HEK293 (cell line): ENCODE measurements at regions not wholly inside any gene's neighbourhood (a gene's known extent, or its start where the extent isn't known, plus 50 kb on each side); places are given as distances from the start of the nearest gene placed in this dataset.

ENCODE experiments used
- CTCF ChIA-PET: fragments of 350-600 bp; formaldehyde crosslinking; extraction: SDS; loops from one replicate; lab custom pipeline; 2021; ENCODE audit warnings: antibody characterized with exemption; lab: Yijun Ruan, JAX
- POLR2A ChIA-PET: fragments of 300-600 bp; formaldehyde crosslinking; extraction: SDS; loops from one replicate; lab custom pipeline; 2020; ENCODE audit warnings: antibody characterized with exemption, inconsistent platforms; lab: Yijun Ruan, JAX
- H3K27ac ChIP-seq: fragments of 200-500 bp; sonication (Bioruptor generic); 2 replicates; pipeline ENCODE4 v1.5.1; 2014; ENCODE audit warnings: low read depth, low read length, control low read depth, inconsistent platforms; ENCODE audit errors: extremely low read depth
- H3K36me3 ChIP-seq, 2 experiments: fragments of 200-500 bp in 1 of 2; sonication (Bioruptor generic) in 1 of 2; 1 replicate in 1 of 2; 2 replicates in 1 of 2; pipeline ENCODE4 v1.5.1; 2014 to 2017; ENCODE audit warnings: inconsistent platforms in 2 of 2, low read length in 2 of 2; ENCODE audit not compliant: control insufficient read depth in 2 of 2, insufficient read depth in 1 of 2
- H3K4me1 ChIP-seq: fragments of 200-500 bp; sonication (Bioruptor generic); 2 replicates; pipeline ENCODE4 v1.5.1; 2014; ENCODE audit warnings: mild to moderate bottlenecking, low read length, inconsistent platforms; ENCODE audit not compliant: control insufficient read depth, insufficient read depth
- H3K4me3 ChIP-seq: 2 replicates; pipeline ENCODE4 v1.5.1; 2011; ENCODE audit warnings: low read depth, mild to moderate bottlenecking, control low read depth, low read length, moderate library complexity
- H3K9me3 ChIP-seq: fragments of 200-500 bp; sonication (Bioruptor generic); 2 replicates; pipeline ENCODE4 v1.5.1; 2014; ENCODE audit warnings: low read depth, low read length, inconsistent platforms; ENCODE audit not compliant: control insufficient read depth, insufficient read depth
- ELK4 ChIP-seq: IDR thresholded peaks from 2 replicates; pipeline ENCODE4 v1.6.1; 2011; ENCODE audit warnings: mild to moderate bottlenecking, low read depth, low read length, borderline replicate concordance
- HOXA7 ChIP-seq: sonication (generic); formaldehyde crosslinking; IDR thresholded peaks from 2 replicates; pipeline ENCODE4 v1.8.1; 2022; ENCODE audit warnings: missing genetic modification reagents, borderline replicate concordance
- KLF1 ChIP-seq: fragments of 450-650 bp; formaldehyde crosslinking; IDR thresholded peaks from 2 replicates; pipeline ENCODE4 v1.5.1; 2016; ENCODE audit warnings: missing biosample characterization, missing genetic modification characterization
- PRDM2 ChIP-seq: fragments of 450-650 bp; formaldehyde crosslinking; IDR thresholded peaks from 2 replicates; pipeline ENCODE4 v1.5.1; 2016; ENCODE audit warnings: missing biosample characterization, missing genetic modification characterization, borderline replicate concordance
- REST ChIP-seq: fragments of 450-650 bp; formaldehyde crosslinking; IDR thresholded peaks from 2 replicates; pipeline ENCODE4 v1.5.1; 2016; ENCODE audit warnings: missing biosample characterization, missing genetic modification characterization
- SALL2 ChIP-seq: fragments of 450-650 bp; formaldehyde crosslinking; IDR thresholded peaks from 2 replicates; pipeline ENCODE4 v1.5.0; 2017; ENCODE audit warnings: missing biosample characterization, mild to moderate bottlenecking, missing genetic modification characterization, borderline replicate concordance
- YY1 ChIP-seq: fragments of 450-650 bp; formaldehyde crosslinking; IDR thresholded peaks from 2 replicates; pipeline ENCODE4 v1.5.1; 2018; ENCODE audit warnings: missing biosample characterization, missing genetic modification characterization
- ZFP69B ChIP-seq: fragments of 450-650 bp; formaldehyde crosslinking; IDR thresholded peaks from 2 replicates; pipeline ENCODE4 v1.5.1; 2016; ENCODE audit warnings: missing biosample characterization, missing genetic modification characterization
- ZNF202 ChIP-seq: fragments of 450-650 bp; formaldehyde crosslinking; IDR thresholded peaks from 2 replicates; pipeline ENCODE4 v1.5.1; 2016; ENCODE audit warnings: missing biosample characterization, missing genetic modification characterization, borderline replicate concordance
- ZNF26 ChIP-seq: fragments of 450-650 bp; formaldehyde crosslinking; IDR thresholded peaks from 2 replicates; pipeline ENCODE4 v1.5.1; 2016; ENCODE audit warnings: missing biosample characterization, missing genetic modification characterization
- ZNF292 ChIP-seq: fragments of 450-650 bp; formaldehyde crosslinking; IDR thresholded peaks from 2 replicates; pipeline ENCODE4 v1.5.1; 2016; ENCODE audit warnings: low read depth, missing biosample characterization, missing genetic modification characterization, borderline replicate concordance
- ZNF302 ChIP-seq: fragments of 450-650 bp; formaldehyde crosslinking; IDR thresholded peaks from 2 replicates; pipeline ENCODE4 v1.5.1; 2016; ENCODE audit warnings: missing biosample characterization, missing genetic modification characterization, low read depth
- ZNF394 ChIP-seq: fragments of 450-650 bp; formaldehyde crosslinking; IDR thresholded peaks from 2 replicates; pipeline ENCODE4 v1.5.1; 2016; ENCODE audit warnings: missing biosample characterization, missing genetic modification characterization, mild to moderate bottlenecking, moderate library complexity, borderline replicate concordance
- ZNF433 ChIP-seq: fragments of 450-650 bp; formaldehyde crosslinking; IDR thresholded peaks from 2 replicates; pipeline ENCODE4 v1.5.1; 2016; ENCODE audit warnings: missing biosample characterization, missing genetic modification characterization, low read depth
- ZNF518A ChIP-seq: fragments of 450-650 bp; formaldehyde crosslinking; conservative IDR thresholded peaks from 2 replicates; pipeline ENCODE4 v1.5.1; 2016; ENCODE audit warnings: low read depth, missing biosample characterization, missing genetic modification characterization
- ZNF600 ChIP-seq: fragments of 450-650 bp; formaldehyde crosslinking; IDR thresholded peaks from 2 replicates; pipeline ENCODE4 v1.5.1; 2016; ENCODE audit warnings: missing biosample characterization, missing genetic modification characterization
- ZNF626 ChIP-seq: fragments of 450-650 bp; sonication (Bioruptor Pico); formaldehyde crosslinking; IDR thresholded peaks from 2 replicates; pipeline ENCODE4 v1.5.1; 2018; ENCODE audit warnings: missing biosample characterization, missing genetic modification characterization, inconsistent platforms
- ZNF660 ChIP-seq: fragments of 450-650 bp; IDR thresholded peaks from 2 replicates; pipeline ENCODE4 v1.5.1; 2018; ENCODE audit warnings: missing biosample characterization, mild to moderate bottlenecking, missing genetic modification characterization
- ZNF670 ChIP-seq: fragments of 450-650 bp; formaldehyde crosslinking; IDR thresholded peaks from 2 replicates; pipeline ENCODE4 v1.5.1; 2016; ENCODE audit warnings: missing biosample characterization, missing genetic modification characterization, low read depth
- ZNF704 ChIP-seq: fragments of 450-650 bp; formaldehyde crosslinking; IDR thresholded peaks from 2 replicates; pipeline ENCODE4 v1.5.1; 2016; ENCODE audit warnings: missing biosample characterization, missing genetic modification characterization

GRCh38 chr11:56916162-56916561 lies 72.6 kb upstream of the OR5AK2 start:
- no peak for TF ChIP-seq SALL2 (tag by site-specific recombination)
- TF ChIP-seq ZNF26, result no peak
- no peak for TF ChIP-seq ZNF704
- TF ChIP-seq ELK4, result no peak
- no peak for TF ChIP-seq ZNF670 (tag by site-specific recombination)
- TF ChIP-seq ZNF433 (tag by site-specific recombination), result no peak
- TF ChIP-seq REST (tag by site-specific recombination), result no peak
- no peak for TF ChIP-seq ZNF600 (tag by site-specific recombination)
- no peak for TF ChIP-seq HOXA7 (CRISPR knock-in tag)
- no peak for TF ChIP-seq ZNF202 (tag by site-specific recombination)
- TF ChIP-seq ZNF660 (tag by site-specific recombination), result no peak
- TF ChIP-seq ZNF302 (tag by site-specific recombination), result no peak
- no peak for TF ChIP-seq ZNF394 (tag by site-specific recombination)
- TF ChIP-seq PRDM2, result no peak
- TF ChIP-seq ZNF292 (tag by site-specific recombination), result no peak
- TF ChIP-seq KLF1 (tag by site-specific recombination), result no peak
- TF ChIP-seq ZNF518A, result no peak
- no peak for TF ChIP-seq YY1 (tag by site-specific recombination)
- no peak for TF ChIP-seq ZFP69B (tag by site-specific recombination)
- no peak for TF ChIP-seq ZNF626
- H3K9me3 ChIP-seq, result no peaks in the 10 kb centered on the region
- no peak overlapping the region for H3K27ac ChIP-seq
- no peaks in the 10 kb centered on the region for H3K4me1 ChIP-seq
- ChIA-PET POLR2A (no interaction called here), CTCF (no interaction called here)
- no peak overlapping the region for H3K4me3 ChIP-seq
- no peaks in the 10 kb centered on the region for H3K36me3 ChIP-seq
